Keratinocyte (primary cell): ENCODE measurements at regions not wholly inside any gene's neighbourhood (a gene's known extent, or its start where the extent isn't known, plus 50 kb on each side); places are given as distances from the start of the nearest gene placed in this dataset.

Experiments used
- DNase-seq: peaks from one replicate; pipeline ENCODE4 v3.0.0-alpha.2; 2011; ENCODE audit warnings: low read depth, missing footprints, low spot score
- FAIRE-seq: peaks from 2 replicates; lab custom pipeline; 2011; peaks lifted over from hg19 to GRCh38; lab: Jason Lieb, UNC
- H2AFZ ChIP-seq: 2 replicates; pipeline ENCODE4 v1.6.0; 2012; ENCODE audit warnings: low read length, control low read depth, inconsistent platforms; ENCODE audit not compliant: control insufficient read depth
- H3K27ac ChIP-seq: 2 replicates; pipeline ENCODE4 v1.5.1; 2011; ENCODE audit warnings: low read length; ENCODE audit not compliant: control insufficient read depth, insufficient read depth
- H3K27me3 ChIP-seq: 3 replicates; pipeline ENCODE4 v1.6.0; 2011; ENCODE audit warnings: low read length; ENCODE audit not compliant: control insufficient read depth, insufficient read depth; ENCODE audit errors: extremely low read depth
- H3K36me3 ChIP-seq, 2 experiments: 2 replicates in 1 of 2; 3 replicates in 1 of 2; pipeline ENCODE4 v1.5.1; 2011; ENCODE audit warnings: low read length in 2 of 2, mild to moderate bottlenecking in 1 of 2; ENCODE audit not compliant: control insufficient read depth in 2 of 2, insufficient read depth in 2 of 2; ENCODE audit errors: extremely low read depth in 1 of 2
- H3K4me1 ChIP-seq: 3 replicates; pipeline ENCODE4 v1.5.1; 2011; ENCODE audit warnings: low read length; ENCODE audit not compliant: control insufficient read depth, insufficient read depth; ENCODE audit errors: extremely low read depth
- H3K4me2 ChIP-seq: 3 replicates; pipeline ENCODE4 v1.6.0; 2011; ENCODE audit warnings: low read depth, low read length; ENCODE audit not compliant: control insufficient read depth, insufficient read depth; ENCODE audit errors: extremely low read depth
- H3K4me3 ChIP-seq, 3 experiments: fragments of 200-600 bp in 1 of 3; sonication (generic) in 1 of 3; 2 replicates in 2 of 3; 3 replicates in 1 of 3; pipeline ENCODE4 v1.5.1; 2011 to 2016; ENCODE audit warnings: low read length in 3 of 3, mild to moderate bottlenecking in 3 of 3, control low read depth in 2 of 3, inconsistent platforms in 1 of 3, low read depth in 1 of 3, mixed read lengths in 1 of 3, mixed run types in 1 of 3, moderate library complexity in 1 of 3; ENCODE audit not compliant: control insufficient read depth in 2 of 3, insufficient read depth in 2 of 3; ENCODE audit errors: extremely low read depth in 1 of 3
- H3K79me2 ChIP-seq: 2 replicates; pipeline ENCODE4 v1.6.0; 2012; ENCODE audit warnings: low read length; ENCODE audit not compliant: control insufficient read depth, insufficient read depth
- H3K9ac ChIP-seq: 3 replicates; pipeline ENCODE4 v1.6.0; 2011; ENCODE audit warnings: low read length; ENCODE audit not compliant: control insufficient read depth, insufficient read depth; ENCODE audit errors: extremely low read depth
- H3K9me1 ChIP-seq: 3 replicates; pipeline ENCODE4 v1.6.0; 2011; ENCODE audit warnings: low read length; ENCODE audit not compliant: control insufficient read depth, insufficient read depth; ENCODE audit errors: extremely low read depth
- H3K9me3 ChIP-seq: 2 replicates; pipeline ENCODE4 v1.5.1; 2012; ENCODE audit warnings: low read depth, low read length; ENCODE audit not compliant: control insufficient read depth
- H4K20me1 ChIP-seq: 3 replicates; pipeline ENCODE4 v1.6.0; 2011; ENCODE audit warnings: low read length; ENCODE audit not compliant: control insufficient read depth, insufficient read depth; ENCODE audit errors: extremely low read depth
- EZH2 ChIP-seq: IDR thresholded peaks from one replicate; pipeline ENCODE4 v1.6.1; 2012; ENCODE audit warnings: inconsistent platforms, mild to moderate bottlenecking, low read length, moderate library complexity
- dilution Hi-C: fragments of 300-500 bp; cut with MboI; formaldehyde crosslinking; loops from one replicate; pipeline ENCODE4 v1.7.0; 2020; ENCODE audit warnings: low sequenced_read_pairs; ENCODE audit not compliant: extremely low pct_ligation_motif_present
- TF ChIP-seq, protein P1 (sequence below), 3 experiments: IDR thresholded peaks in 1 of 3; conservative IDR thresholded peaks in 1 of 3; optimal IDR thresholded peaks in 1 of 3; 2 replicates in 2 of 3; 3 replicates in 1 of 3; pipeline versions ENCODE3 to v1.5.1; 2011; ENCODE audit warnings: low read length in 3 of 3, mild to moderate bottlenecking in 3 of 3, moderate library complexity in 2 of 3, control low read depth in 1 of 3, inconsistent platforms in 1 of 3; ENCODE audit not compliant: insufficient read depth in 2 of 3; ENCODE audit errors: extremely low read depth in 1 of 3

DNA sequence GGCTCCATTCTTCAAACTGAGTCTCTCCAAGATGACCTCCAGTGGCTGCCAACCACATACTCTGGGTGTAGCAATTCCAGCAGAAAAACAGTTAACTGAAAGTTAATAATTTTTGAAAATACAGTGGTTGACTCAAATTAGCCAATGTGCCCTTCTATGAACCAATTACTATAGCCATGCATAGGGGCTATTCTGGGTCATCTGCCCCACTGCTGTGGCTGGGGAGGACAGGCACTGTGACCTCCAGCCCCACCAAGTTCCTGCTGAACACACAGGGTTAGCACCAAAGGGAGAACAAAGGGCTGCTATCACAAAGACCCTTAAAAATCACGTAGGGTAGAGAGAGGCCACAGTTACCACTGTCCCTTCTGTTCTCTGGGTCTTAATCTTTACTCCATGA lies 123.0 kb downstream of the IRS1 start:
- FAIRE-seq (no peak), DNase-seq (no peak)
- Histone ChIP-seq H3K27me3 (no peaks in the 10 kb centered on the region), H3K4me1 (peaks cover 22% of the 10 kb centered on the region), H3K9me1 (no peaks in the 10 kb centered on the region), H3K79me2 (no peaks in the 10 kb centered on the region), H3K4me2 (no peak overlapping the region), H3K27ac (no peak overlapping the region), H2AFZ (no peak overlapping the region), H3K4me3 (no peak overlapping the region), H4K20me1 (no peaks in the 10 kb centered on the region), H3K9ac (no peak overlapping the region), H3K9me3 (no peaks in the 10 kb centered on the region), H3K36me3 (no peaks in the 10 kb centered on the region)
- TF ChIP-seq, protein P1, sequence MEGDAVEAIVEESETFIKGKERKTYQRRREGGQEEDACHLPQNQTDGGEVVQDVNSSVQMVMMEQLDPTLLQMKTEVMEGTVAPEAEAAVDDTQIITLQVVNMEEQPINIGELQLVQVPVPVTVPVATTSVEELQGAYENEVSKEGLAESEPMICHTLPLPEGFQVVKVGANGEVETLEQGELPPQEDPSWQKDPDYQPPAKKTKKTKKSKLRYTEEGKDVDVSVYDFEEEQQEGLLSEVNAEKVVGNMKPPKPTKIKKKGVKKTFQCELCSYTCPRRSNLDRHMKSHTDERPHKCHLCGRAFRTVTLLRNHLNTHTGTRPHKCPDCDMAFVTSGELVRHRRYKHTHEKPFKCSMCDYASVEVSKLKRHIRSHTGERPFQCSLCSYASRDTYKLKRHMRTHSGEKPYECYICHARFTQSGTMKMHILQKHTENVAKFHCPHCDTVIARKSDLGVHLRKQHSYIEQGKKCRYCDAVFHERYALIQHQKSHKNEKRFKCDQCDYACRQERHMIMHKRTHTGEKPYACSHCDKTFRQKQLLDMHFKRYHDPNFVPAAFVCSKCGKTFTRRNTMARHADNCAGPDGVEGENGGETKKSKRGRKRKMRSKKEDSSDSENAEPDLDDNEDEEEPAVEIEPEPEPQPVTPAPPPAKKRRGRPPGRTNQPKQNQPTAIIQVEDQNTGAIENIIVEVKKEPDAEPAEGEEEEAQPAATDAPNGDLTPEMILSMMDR (optimal IDR thresholded peaks at IDR 0.05 in 1 of 3, IDR thresholded peaks at IDR 0.05 in 1 of 3, conservative IDR thresholded peaks at IDR 0.05 in 1 of 3; ENCODE audit: extremely low read depth in 1 of 3, insufficient read depth in 2 of 3, low read length in 3 of 3) = no peak
- no peak for TF ChIP-seq EZH2
- dilution Hi-C loops = no loop called here

DNA sequence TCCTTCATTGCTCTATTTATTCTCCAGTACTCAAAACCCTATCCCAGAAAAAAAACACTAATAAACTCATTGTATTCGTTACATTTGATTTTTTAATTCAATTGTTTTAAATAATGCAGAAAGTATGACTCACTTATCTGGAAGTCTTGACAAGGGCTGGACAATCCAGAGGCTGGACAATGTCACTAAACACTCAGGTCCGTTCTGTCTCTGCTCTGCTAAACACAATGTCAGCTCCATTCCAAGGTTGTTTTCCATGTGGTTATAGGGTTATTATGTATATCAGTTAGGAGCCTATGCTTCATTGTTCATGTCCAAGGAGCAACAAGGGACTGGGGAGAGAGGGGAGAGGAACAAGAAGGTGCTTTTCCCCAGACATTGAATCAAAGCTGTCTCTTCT lies 125.5 kb downstream of the IRS1 start:
- Histone ChIP-seq H3K9ac (no peak overlapping the region), H3K79me2 (no peaks in the 10 kb centered on the region), H3K4me3 (no peak overlapping the region), H2AFZ (no peak overlapping the region), H3K4me1 (peaks cover 31% of the 10 kb centered on the region), H3K9me3 (no peaks in the 10 kb centered on the region), H4K20me1 (no peaks in the 10 kb centered on the region), H3K9me1 (no peaks in the 10 kb centered on the region), H3K36me3 (no peaks in the 10 kb centered on the region), H3K27ac (no peak overlapping the region), H3K4me2 (no peak overlapping the region), H3K27me3 (no peaks in the 10 kb centered on the region)
- TF ChIP-seq EZH2 = no peak
- TF ChIP-seq, protein P1 (optimal IDR thresholded peaks at IDR 0.05 in 1 of 3, IDR thresholded peaks at IDR 0.05 in 1 of 3, conservative IDR thresholded peaks at IDR 0.05 in 1 of 3; ENCODE audit: extremely low read depth in 1 of 3, insufficient read depth in 2 of 3, low read length in 3 of 3) = no peak
- DNase-seq (no peak), FAIRE-seq (no peak)
- dilution Hi-C loops = no loop called here
